ENCODE measurements at regions not wholly inside any gene's neighbourhood (a gene's known extent, or its start where the extent isn't known, plus 50 kb on each side); places are given as distances from the start of the nearest gene placed in this dataset.

DNA sequence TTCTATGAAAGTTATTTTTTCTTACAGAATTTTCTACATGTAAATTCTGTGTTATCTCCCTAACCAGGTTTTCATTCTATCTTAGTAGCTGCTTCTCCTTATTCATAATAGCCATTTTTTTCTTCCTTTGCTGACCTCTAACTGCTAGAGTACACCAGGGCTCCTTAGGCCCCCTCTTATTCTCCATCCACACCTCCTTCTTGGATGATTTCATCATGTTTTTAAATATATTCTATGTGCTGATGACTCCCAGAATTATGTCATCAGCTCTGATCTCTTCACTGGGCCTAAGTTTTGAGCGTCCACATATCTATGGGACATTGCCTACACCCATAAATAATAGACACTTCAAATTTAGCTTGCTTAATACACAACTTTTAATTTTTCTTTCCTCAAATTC lies 721.5 kb downstream of the SLC16A7 start:
- H3K27ac ChIP-seq, result no peak overlapping the region
- H3K4me3 ChIP-seq (ENCODE audit: low read depth, low read length), result no peak overlapping the region
- TF ChIP-seq, protein P1, sequence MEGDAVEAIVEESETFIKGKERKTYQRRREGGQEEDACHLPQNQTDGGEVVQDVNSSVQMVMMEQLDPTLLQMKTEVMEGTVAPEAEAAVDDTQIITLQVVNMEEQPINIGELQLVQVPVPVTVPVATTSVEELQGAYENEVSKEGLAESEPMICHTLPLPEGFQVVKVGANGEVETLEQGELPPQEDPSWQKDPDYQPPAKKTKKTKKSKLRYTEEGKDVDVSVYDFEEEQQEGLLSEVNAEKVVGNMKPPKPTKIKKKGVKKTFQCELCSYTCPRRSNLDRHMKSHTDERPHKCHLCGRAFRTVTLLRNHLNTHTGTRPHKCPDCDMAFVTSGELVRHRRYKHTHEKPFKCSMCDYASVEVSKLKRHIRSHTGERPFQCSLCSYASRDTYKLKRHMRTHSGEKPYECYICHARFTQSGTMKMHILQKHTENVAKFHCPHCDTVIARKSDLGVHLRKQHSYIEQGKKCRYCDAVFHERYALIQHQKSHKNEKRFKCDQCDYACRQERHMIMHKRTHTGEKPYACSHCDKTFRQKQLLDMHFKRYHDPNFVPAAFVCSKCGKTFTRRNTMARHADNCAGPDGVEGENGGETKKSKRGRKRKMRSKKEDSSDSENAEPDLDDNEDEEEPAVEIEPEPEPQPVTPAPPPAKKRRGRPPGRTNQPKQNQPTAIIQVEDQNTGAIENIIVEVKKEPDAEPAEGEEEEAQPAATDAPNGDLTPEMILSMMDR (IDR thresholded peaks at IDR 0.05; ENCODE audit: low read depth, low read length), result no peak
- H3K9me3 ChIP-seq (ENCODE audit: severe bottlenecking), result no peaks in the 10 kb centered on the region
- H3K27me3 ChIP-seq (ENCODE audit: insufficient read depth, low read depth, severe bottlenecking), result no peaks in the 10 kb centered on the region
- no peak for DNase-seq
- no peaks in the 10 kb centered on the region for H3K36me3 ChIP-seq

DNA sequence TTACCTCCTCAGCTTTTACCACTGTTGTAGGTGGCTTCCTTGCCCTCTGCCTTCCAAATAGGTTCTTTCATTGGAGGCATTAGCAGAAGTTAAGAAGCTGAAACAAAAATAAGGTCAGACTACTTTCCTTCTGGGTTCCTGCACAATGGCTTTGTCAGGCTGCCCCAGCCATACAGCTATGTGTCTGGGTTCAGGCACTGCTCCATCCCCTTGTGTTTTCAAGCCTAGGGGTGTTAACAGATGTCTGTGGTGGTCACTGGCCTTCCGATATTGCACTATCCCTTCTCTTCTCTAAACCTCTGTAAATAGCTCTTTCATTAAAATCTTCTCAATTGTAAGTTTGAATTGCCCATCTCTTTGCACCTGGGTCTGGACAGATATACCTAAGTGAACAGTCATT lies 728.9 kb downstream of the SLC16A7 start:
- Histone ChIP-seq H3K27me3 (ENCODE audit: insufficient read depth, low read depth, severe bottlenecking) (no peaks in the 10 kb centered on the region), H3K9me3 (ENCODE audit: severe bottlenecking) (no peaks in the 10 kb centered on the region), H3K36me3 (no peaks in the 10 kb centered on the region), H3K27ac (no peak overlapping the region), H3K4me3 (ENCODE audit: low read depth, low read length) (no peak overlapping the region)
- TF ChIP-seq, protein P1 (IDR thresholded peaks at IDR 0.05; ENCODE audit: low read depth, low read length), result no peak
- DNase-seq, result no peak

DNA sequence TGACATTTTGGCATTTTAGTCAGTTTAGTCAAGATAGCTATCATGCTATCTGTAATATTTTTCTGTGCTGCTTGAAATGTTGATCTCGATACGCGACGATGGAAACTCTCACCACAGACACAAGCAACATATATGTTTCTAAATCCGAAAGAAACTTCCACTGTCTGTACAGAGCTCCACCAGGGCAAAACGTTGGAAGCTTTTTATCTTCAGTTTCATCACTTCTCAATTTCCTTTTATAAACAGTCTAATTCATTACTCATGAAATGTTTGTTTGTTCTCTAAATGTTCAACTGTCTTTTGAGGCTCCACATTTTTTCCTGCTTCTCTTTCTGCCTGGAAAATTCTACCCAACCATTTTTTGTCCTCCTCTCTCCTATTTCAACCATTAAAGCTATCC lies 737.6 kb downstream of the SLC16A7 start:
- no peak overlapping the region for H3K4me3 ChIP-seq (ENCODE audit: low read depth, low read length)
- no peak overlapping the region for H3K27ac ChIP-seq
- TF ChIP-seq, protein P1 (IDR thresholded peaks at IDR 0.05; ENCODE audit: low read depth, low read length), result no peak
- no peaks in the 10 kb centered on the region for H3K9me3 ChIP-seq (ENCODE audit: severe bottlenecking)
- no peaks in the 10 kb centered on the region for H3K36me3 ChIP-seq
- H3K27me3 ChIP-seq (ENCODE audit: insufficient read depth, low read depth, severe bottlenecking), result no peaks in the 10 kb centered on the region
- no peak for DNase-seq

DNA sequence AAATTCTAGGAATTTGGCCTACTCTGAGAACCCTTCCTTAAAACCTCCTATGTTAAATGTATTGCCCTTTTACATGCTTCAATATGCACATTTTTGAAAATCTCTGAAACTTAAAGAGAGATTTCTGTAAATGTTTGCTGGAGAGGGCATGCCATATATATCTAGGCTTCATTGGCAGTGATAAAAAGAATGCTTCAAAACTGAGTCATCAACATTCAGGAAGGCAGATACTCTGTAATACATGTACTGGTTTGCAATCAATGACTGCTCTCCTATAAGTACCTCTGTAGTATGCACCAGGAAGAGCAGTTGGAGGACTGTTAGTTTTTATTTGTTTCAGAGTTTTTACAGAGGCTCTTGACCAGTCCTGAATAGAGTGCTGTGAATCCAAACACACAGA lies 739.9 kb downstream of the SLC16A7 start:
- H3K36me3 ChIP-seq, result no peaks in the 10 kb centered on the region
- no peak overlapping the region for H3K4me3 ChIP-seq (ENCODE audit: low read depth, low read length)
- no peaks in the 10 kb centered on the region for H3K27me3 ChIP-seq (ENCODE audit: insufficient read depth, low read depth, severe bottlenecking)
- TF ChIP-seq, protein P1 (IDR thresholded peaks at IDR 0.05; ENCODE audit: low read depth, low read length), result no peak
- H3K9me3 ChIP-seq (ENCODE audit: severe bottlenecking), result no peaks in the 10 kb centered on the region
- no peak overlapping the region for H3K27ac ChIP-seq
- DNase-seq, result no peak

DNA sequence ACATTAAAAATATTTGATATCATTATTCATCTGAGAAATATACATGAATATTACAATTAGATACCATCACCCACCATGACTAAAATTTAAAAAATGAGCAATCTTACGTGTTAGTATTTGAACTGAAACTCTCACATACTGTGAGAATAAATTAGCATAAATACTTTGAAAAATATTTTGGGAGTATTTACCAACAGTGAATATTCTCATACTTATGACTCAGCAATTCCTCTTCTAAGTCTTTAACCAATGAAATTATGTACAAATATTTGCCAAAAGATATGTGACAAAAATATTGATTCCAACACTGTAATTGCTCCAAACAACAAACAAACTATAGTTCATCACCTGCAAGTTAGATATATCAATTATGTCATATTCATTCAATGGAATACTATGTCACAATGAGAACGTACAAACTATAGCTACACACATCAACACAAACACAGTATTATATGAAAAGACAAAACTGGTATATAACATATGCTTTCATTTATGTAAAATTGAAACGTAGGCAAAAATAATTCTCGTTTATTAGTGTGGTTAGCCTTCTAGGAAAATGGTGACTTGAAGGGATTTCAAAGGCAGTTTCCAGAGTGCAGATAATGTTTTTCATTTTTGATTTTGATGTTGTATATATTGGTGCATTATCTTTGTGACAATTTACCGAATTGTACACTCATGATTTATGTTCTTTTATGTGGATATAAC lies 742.2 kb downstream of the SLC16A7 start:
- no peak overlapping the region for H3K4me3 ChIP-seq (ENCODE audit: low read depth, low read length)
- no peaks in the 10 kb centered on the region for H3K9me3 ChIP-seq (ENCODE audit: severe bottlenecking)
- TF ChIP-seq, protein P1 (IDR thresholded peaks at IDR 0.05; ENCODE audit: low read depth, low read length), result no peak
- no peak for DNase-seq
- H3K27ac ChIP-seq, result no peak overlapping the region
- no peaks in the 10 kb centered on the region for H3K27me3 ChIP-seq (ENCODE audit: insufficient read depth, low read depth, severe bottlenecking)
- no peaks in the 10 kb centered on the region for H3K36me3 ChIP-seq

DNA sequence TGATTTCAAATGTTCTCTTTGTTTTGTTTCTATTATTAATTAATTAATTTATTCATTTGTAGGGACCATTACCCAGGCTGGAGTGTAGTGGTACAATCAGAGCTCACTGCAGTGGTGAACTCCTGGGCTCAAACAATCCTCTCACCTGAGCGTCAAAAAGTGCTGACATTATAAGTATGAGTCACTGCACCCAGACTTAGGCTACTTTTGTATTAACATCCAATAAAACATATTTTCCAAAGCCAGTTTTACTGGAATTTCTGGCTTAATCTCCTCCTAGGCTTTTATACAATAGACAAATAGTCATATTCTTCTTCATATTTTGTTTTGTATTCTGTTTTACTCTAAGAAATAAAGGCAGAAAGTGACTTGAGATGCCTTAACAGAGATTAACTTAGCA lies 749.6 kb downstream of the SLC16A7 start:
- H3K4me3 ChIP-seq (ENCODE audit: low read depth, low read length), result no peak overlapping the region
- H3K36me3 ChIP-seq, result no peaks in the 10 kb centered on the region
- H3K27ac ChIP-seq, result no peak overlapping the region
- TF ChIP-seq, protein P1 (IDR thresholded peaks at IDR 0.05; ENCODE audit: low read depth, low read length), result no peak
- H3K9me3 ChIP-seq (ENCODE audit: severe bottlenecking), result no peaks in the 10 kb centered on the region
- no peaks in the 10 kb centered on the region for H3K27me3 ChIP-seq (ENCODE audit: insufficient read depth, low read depth, severe bottlenecking)
- DNase-seq, result no peak

Data from WERI-Rb-1 (cell line).